ENCODE measurements at regions not wholly inside any gene's neighbourhood (a gene's known extent, or its start where the extent isn't known, plus 50 kb on each side); places are given as distances from the start of the nearest gene placed in this dataset.
"Not testable (repeated sequence)": the region's sequence is repeated elsewhere in the genome, so short reads cannot be mapped to it uniquely, and the experiment has no call there.

DNA sequence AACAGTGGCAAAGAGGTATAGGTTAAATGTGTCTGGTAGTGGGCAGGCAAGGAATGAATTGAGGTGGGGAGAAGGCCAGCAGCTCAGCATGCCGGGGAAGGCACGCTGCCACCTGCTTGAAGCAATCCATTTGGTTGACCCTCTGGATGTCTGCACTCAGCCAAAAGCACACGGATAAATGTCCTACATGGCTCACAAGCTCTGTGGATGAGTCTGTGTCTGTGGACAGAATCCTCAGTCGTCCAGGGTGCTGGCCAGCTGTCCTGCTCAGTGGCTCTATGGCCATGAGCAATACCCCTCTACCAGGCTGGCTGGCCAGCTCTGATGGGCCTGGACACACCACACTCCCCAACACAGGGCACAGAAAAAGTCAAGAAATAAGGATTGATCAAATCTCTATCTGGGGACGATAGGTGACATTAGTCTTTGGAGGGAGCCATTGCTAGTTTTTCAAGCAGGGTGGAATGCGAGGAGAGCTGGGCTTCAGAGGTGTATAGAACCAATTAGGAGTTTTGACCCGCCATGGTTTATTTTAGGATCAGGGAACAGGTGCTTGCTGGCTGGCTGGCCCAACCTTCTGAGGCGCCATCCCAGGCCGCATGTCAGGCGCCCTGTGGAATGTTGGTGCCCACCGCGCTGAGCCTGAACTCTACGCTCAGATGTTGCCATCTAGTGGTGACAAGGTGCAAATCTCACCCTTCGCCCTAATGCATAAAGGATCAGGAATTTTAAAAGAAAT lies 493.4 kb downstream of the TNS3 start:
- ATAC-seq, result no peak

DNA sequence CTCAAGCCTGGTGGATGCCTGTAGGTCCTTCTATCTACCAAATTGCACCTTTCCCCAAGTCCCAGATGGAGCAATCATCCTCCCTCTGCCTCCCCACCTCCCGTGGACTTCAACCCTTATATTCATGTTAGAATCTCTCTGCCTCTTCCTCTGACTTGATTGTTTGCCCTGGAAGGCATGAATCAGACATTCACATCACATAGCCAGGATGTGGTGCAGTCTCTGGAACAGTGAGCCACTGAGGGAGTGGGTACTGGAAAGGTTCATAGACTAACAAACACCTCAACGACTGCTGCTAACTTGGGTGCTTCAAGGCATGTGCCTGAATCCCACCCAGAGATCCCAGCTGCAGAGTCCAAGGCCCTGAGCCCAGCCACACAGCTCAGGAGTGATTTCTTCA lies 494.0 kb downstream of the TNS3 start:
- ATAC-seq, result no peak

DNA sequence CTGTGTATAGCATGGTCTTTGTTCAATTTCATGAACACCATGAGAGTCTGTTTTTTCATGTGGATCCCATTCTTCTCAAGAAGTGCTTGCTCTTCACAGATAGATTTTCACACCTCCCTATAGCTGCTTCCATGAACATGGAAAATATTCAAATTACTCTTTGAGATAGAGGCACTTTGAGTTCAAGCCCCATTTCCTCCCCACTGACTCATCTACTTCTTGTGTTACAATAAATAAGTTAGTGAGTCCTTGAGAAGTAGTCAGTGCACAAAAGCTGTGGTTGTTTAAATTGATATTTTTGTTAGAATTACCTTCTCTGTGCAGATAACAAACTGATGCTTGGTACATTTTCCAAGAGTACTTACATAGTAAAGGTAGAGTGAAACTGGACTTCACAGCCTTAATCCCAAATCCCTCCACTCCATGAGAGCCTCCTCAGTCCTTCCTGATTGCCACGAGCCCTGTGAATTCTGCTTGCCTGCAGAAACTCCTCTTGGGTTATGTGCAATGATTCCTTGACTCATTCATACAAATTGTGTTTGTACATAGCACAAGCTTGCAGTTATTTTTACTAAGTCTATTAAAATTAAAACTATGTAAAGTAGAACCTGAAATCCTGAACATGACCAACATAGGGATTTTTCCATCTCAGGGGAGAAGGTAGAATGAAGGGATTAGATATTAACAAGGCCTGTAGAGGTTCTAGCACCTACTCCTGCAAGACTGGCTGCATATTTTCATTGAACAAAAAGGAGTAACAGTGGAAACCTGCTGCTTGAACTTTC lies 496.2 kb downstream of the TNS3 start:
- no peak for ATAC-seq

DNA sequence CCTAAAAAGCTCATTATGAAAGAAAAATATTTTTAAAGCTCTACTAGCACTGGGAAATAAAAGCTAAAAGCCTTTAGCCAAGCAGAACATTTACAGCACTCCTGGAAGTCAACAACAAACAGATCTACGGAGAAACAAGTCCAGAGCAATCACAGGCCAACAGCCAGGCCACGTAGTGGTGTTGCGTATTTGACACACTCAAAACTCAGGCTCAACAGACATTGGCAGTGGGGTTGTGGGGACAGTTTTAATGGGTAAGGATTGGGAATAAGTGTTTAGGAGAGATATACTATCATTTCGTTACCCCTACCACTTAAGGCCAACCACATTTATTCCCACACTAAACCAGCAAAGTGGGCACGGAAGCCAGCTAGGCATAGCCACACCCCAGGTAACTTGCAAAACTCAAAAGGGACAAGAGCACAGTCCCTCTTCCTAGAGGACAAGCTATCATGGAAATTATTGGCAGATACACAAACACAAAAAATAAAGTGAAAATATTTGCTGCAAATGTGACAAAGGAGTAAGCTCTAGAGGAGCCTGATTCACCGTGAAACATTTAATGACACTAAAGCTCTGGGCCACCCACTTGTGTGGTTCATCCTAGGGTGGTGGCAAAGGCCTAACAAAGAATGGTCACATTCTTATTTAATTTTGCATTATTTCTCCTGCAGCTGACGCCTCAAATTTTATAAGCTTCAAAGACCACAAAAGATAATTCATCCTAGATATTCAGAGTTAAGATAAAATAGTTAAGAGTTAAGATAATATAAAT lies 498.2 kb downstream of the TNS3 start:
- ATAC-seq, result no peak

DNA sequence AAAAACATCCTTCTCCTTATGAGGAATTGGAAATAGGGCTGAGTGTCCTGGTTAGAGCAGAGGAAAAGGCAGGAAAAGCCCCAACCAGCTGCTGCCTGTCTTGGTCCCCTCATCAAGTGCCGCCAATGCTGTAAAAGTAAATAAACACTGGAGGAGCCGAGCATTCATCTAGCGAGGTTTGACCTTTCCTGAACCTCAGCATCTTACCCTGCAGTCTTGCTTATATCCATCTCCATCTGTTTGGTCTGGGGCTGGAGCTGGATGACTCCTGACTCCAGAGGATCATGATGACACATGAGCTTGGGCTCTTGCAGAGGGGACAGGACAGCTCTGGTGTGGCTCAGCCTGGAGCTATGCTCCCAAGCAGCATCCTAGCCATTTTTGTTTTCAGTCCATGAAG lies 501.1 kb downstream of the TNS3 start:
- no peak for ATAC-seq

DNA sequence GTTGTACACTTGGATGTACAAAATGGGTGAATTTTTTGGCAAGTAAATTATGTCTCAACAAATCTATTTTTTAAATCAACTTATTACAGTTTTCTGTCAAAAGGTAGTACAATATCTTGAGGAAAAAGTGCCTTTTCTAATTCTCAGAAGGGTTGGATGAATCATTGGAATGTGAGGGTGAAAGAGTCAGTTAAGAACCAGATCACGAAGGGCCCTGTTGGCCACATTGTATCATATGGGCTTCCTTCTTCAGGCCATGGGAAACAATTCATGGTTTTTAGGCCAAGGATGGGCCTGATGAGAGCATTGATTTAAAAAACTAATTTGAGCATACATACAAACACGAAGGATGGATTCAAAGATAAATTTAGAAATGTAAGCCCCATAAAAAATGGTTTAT lies 503.7 kb downstream of the TNS3 start:
- no peak for ATAC-seq

DNA sequence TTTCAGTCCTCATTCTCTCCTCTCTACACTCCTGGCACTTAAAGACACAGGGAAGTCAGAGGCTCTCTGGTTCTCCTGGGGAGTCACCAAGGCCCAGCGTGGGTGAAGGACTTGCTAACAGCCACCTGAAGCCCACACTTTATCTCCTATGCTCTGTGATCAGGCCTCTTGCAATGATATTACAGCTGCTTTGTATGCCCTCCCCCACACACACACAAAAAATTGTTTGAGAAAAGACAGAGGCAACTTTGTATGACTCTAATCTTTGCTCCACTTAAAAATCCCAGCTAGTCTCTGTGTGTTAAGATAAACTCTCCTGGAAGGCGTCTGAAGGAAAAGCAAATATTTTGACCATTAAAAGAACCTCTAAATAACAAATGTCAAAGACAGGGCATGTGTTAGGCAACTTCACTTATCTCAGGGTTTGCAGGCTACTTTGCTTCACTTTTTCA lies 507.2 kb downstream of the TNS3 start:
- ATAC-seq, result no peak

DNA sequence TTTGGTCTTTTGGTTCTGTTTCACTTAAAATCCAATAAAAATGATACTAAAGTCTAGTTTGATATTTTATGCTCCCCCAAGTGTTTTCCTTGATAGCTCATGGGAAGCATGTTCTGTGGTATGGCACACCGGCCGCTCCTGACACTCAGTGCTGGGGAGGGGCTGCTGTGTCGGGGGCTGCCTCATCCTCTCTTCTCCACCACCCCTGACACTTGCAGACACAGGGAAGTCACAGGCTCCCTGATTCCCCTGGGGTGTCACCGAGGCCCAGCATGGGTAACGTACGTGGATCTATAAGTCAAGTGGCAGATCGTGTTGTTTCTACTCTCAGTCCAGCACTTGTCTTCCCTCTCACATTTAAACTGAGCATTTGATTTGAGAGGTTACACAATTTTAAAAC lies 508.6 kb downstream of the TNS3 start:
- no peak for ATAC-seq

DNA sequence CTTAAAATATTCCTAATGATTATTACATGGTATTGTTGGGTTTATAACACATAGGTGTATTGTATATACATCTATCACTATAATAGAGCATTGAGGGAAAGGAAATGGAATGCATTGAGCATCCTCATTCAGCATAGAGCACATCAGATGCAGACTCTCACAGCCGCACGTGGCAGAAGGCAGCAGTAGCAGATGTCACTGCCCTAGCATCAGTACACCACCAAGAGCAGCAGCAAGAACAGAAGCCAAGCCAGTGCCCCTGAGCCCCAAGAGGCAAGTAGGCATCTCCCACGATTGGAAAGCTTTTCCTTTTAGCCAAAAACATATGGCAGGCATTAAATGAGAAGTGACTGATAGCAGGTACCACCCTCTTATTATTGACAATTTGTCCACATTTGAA lies 510.0 kb downstream of the TNS3 start:
- no peak for ATAC-seq

DNA sequence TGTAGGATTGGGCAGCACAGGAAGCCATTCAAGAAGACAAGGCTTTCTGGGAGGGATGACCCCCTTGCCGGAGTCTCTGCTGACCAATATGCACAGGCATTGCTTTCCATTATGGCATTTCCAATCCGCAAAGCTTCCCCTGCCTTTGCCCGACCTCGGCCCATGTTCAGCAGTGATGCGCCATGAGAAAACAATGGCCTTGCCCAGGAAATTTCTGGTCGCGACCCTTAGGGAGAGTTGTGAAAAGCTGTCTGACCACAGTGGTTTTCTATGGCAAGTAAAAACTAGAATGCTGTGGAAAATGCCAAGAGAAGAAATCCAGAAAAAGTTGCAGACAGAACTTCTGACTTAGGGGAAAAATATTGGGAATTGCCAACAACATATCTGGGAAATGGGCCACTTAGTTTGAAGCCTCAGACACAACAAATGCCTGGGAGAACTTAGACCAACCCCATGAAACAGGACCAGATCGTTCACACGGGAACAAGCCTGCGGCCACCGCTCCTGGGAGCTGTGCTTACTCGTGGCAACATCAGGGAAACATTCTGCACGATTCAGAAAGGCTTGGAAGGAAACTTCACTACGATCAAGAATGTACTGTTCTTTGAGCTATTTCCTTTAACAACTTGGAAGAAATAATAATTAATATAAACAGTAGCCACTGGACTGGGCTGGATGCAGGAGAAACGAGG lies 512.4 kb downstream of the TNS3 start:
- no peak for ATAC-seq

DNA sequence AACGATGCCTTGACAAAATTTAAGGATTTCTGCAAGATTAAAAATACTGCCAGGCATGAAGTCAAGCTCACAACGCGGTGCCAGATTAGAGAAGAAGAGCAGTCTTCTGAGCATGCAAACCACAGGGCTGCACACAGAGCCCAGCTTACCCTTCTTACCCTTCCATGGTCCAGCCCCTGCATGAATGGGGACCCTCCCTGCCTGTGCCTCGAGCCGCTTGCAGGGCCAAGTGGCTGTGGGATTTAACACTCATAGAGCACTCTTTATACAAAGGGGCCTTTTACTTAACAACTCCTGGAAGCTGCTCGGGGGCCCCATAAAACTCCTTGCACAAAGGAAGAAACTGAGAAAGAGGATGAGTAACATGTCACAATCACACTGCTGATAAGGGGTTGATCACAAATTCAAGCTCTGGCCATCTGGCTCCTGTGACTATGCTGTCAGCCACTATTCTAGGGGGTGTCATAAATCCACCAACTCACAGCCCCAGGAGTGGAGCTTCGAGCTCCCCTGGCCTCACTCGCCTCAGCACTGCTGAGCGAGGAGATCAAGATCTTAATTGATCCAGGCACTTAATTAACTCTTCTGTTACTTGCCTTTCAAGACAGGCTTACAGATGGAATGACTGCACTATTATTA lies 514.8 kb downstream of the TNS3 start:
- no peak for ATAC-seq

DNA sequence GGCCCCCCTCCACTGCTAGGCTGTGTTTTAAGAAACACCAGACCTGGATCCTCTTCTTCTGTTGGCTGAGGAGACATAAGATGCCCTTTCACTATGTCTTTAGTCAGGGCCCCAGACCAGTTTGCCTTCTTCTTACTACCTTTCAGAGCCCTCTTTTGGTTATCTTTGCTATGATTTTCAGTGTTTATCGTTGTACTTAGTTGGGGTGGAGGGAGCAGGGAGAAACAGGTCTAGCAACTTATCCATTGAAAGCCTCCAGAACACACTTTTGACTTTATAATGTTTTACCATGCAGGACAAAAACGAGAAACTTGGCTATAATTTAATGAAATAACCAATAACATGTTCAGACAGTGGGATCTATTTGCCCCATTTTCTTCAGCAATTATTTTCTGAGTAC lies 525.2 kb downstream of the TNS3 start:
- ATAC-seq, result no peak

DNA sequence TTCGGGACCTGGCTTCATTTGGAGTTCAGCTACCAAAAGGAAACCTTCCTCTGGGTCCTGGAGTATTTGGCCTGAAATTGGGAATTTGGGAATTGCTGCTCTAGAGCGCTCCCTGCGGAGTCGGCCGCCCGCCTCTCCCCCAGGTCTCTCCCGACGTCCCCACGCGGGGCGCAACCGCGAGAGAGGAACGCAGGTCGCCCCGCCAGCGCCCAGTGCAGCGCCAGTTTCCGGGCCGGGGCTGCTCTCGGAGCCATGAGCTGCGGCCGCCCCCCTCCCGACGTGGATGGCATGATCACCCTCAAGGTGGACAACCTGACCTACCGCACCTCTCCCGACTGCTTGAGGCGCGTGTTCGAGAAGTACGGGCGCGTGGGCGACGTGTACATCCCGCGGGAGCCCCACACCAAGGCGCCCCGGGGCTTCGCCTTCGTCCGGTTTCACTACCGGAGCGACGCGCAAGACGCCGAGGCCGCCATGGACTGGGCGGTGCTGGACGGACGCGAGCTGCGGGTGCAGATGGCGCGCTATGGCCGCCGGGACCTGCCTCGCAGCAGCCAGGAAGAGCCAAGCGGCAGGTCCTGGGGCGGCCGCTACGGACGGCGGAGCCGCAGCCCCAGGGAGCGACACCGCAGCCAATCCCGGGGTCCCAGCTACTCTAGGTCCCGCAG lies 529.2 kb downstream of the TNS3 start:
- ATAC-seq, result not testable (repeated sequence)

DNA sequence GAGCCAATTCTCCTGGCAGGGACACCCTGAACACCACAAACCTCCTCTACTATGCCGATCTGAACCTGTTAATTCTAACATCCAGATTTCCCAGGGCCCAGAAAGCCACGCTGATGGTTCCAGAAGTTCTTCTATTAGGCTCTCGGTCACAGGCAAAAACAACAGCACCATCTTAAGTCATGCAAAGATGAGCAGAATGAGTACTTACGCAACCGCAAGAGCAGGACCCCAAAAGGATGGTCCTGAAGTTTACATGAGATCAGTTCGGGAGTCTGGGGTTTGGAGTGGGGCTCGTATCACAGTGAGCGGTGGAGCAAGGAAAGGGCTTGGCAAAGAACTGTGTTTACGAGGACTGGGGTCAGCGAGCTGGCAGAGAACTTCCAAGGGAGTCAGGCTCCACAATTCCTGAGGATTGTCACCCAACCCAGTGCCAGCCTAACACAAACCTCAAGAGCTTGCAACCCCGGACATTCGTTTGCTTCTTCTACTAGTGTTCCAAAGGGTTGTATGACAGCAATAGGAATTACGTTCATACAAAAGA lies 532.6 kb downstream of the TNS3 start:
- ATAC-seq, result no peak

DNA sequence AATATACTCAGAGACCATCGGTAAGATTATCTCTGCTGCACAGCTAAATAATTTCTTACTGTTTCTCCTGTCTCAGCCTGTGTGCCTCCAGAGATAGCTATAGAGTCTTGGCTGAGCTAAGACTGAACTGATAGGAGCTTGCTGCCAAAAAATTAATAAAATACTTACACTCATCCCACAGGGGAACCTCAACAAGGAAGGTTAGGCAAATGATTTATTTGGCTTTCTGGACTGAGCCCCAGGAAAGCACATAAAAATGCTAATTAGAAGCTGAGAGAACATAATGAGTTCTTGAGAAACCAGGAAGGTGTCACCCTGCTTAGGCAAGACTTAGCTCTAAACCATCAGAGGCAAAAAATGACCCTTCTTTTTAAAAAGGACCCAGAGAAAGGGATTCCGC lies 534.5 kb downstream of the TNS3 start:
- ATAC-seq, result no peak

DNA sequence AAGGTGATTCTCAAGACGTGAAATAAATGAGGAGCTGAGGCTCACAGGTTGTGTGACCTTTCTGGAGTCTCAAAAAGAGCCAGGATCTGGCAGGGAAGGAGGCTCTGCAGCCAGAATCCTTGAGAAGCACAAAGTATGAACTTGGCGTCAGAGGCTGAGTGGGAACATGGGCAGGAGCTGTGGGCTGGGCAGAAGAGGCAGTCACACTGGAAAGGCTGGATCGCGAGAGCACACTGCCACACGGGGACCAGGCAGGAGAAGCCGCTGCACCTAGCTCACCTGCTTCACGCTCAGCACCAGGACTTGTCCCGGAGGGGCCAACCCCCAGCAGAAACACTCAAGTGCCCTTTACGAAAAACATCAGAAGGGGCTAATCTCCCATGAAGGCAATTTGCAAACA lies 535.0 kb downstream of the TNS3 start:
- no peak for ATAC-seq

DNA sequence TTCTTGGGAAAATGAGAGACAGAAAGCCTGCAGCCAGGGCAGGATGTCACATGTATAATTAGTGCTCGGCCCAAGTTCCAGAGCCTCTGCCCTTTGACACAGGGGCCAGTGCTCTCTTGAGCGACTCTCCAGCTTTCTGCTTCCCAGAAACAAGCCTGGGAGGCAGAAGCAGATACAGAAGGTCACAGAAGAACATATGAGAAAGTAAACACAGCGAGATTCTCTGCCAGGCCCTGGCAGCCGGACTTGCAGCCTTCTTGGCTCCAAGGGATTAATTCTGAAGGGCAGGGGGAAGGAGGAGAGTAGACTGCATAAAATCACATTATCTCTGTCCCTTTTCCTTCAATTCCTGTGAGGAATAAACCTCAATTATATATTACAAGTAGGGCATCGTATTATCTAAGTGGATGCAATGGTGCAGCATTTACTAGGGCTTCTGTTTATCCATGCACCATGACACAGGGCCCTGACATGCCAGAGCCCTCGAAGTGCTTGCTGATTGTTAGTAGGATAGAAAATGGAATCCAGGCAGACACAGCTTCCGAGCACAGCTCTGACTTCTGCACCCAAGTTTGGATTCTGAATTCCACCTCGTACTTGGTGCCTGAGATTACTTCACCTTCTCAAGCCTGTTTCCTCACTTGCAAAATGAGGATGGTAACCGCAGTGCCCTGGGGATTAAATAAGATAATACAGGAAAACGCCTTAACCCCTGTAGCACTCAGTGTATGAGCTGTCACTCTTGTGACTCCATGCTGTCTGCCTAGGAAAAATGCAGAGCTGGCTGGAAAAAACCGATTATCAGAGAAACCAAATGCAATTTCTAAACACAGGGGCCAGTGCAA lies 536.5 kb downstream of the TNS3 start:
- no peak for ATAC-seq

DNA sequence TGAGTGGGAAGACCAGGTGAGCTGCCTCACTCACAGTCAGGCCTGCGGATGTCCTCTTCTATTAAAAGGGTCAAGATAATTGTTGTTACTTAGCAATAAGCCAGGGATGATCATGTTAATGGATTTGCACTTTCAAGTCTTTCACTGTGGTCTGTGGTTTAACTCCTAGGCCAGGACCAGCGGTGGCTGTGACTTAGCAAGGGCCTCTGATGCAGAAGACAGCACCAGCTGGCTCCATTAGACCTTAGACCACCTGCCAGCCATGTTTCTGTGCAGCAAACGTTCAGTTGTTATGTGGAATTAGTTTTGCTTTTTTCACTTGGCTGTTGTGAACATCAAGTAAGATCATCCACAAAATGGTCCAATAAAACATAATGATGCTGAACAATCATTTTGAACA lies 537.3 kb downstream of the TNS3 start:
- ATAC-seq, result no peak

DNA sequence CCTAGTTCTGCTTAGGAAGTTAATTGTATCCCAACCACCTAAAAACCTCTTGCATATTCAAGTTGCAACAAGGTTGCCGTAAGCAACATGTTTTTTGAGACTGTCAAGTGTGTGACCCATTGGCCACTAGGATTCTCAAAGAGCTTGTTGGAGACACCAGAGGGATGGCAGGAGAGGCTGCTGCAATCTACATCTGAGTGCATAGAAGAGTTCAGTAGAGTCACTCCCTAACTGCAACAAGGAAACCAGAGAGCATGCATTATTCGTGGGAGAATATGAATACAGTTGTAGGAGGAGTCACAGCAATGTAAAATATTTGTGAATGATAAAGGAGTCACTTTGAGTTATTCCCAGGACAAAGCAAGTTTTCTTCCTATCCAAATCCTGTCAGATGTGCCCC lies 538.6 kb downstream of the TNS3 start:
- ATAC-seq, result no peak

DNA sequence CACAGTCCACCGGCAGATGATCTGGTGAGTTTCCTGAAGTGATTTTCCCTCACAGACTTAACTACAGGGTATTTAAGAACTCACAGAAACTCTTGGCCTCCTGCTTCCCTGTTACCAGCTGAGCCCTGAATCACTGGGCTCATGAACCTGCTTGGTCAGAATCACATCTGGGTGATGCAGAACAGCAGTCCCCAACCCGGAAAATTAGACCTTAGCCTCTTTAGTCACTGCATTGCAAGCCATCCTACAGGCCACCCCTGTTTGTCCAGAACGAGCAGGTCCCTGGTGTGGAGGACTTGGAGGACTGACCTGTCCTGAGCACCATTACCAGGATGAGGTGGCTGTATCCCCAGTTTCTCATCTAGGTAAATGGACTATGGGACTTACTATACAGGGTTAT lies 539.2 kb downstream of the TNS3 start:
- no peak for ATAC-seq
